ENCODE measurements at regions not wholly inside any gene's neighbourhood (a gene's known extent, or its start where the extent isn't known, plus 50 kb on each side); places are given as distances from the start of the nearest gene placed in this dataset.

DNA sequence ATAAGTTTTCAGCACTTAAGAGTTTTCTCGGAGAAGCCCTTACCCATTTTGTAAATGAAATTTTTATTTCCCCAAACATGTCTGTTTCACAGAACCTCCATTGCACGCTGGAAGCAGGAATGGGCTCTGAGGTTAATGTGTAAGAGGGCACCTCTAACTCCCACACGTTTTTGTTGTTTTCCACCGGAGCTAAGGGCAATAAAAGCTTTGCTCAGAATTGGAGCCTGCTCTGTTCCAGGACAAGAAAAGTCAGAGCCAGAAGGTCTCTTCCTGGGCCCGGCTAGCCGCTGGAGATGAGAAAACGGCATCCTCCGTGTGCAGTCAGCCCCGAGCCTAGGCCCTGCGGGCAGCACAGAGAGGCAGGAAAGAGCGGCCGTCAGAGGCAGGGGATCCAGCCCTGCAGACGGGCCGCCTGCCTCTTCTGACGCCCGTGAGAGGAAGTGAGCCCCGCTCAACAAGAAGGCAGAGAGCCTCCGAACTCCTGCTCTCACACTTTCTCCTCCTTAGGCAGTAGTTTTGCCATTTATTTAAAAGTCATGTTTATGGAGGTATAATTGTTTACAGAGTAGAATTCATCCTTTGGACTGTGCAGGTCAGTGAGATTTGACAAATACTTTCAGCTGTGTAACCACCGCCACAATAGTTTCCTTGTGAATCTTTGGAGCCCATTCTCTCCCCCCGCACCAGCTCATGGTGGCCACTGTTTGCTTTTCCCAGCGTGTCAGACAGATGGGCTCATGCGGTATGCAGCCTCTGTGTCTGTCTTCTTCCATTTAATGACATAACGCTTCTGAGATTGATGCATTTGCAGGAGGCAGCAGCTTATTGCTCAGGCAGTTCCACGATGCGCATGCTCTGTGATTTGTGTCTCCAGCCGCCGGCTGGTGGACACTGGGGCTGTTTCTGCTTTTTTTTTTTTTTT lies 117.3 kb downstream of the GALR1 start:
- Histone ChIP-seq H3K9me3 (ENCODE audit: control insufficient read depth, low read length) (peaks cover 4% of the 10 kb centered on the region), H3K4me3 (ENCODE audit: low read length in 2 of 2) (no peak overlapping the region), H3K27ac (ENCODE audit: low read depth in 1 of 2, low read length in 2 of 2) (no peak overlapping the region), H3K4me1 (ENCODE audit: control insufficient read depth in 1 of 2, insufficient read depth in 2 of 2, low read length in 2 of 2) (no peaks in the 10 kb centered on the region), H3K27me3 (ENCODE audit: control insufficient read depth in 1 of 2, insufficient read depth in 2 of 2, low read length in 1 of 2) (peaks cover 0 to 1% of the 10 kb centered on the region in 2 donors), H3K36me3 (ENCODE audit: control insufficient read depth in 1 of 2, insufficient read depth in 2 of 2, low read length in 1 of 2) (no peaks in the 10 kb centered on the region)
- DNase-seq, result no peak
- 8 to 12% methylated on average over 27 of the region's 27 CpGs for WGBS, 2 donors
- peak; percentile 24 for ATAC-seq (ENCODE audit: low FRiP score)
- intact Hi-C loops (cut with DNase I), result no loop called here

DNA sequence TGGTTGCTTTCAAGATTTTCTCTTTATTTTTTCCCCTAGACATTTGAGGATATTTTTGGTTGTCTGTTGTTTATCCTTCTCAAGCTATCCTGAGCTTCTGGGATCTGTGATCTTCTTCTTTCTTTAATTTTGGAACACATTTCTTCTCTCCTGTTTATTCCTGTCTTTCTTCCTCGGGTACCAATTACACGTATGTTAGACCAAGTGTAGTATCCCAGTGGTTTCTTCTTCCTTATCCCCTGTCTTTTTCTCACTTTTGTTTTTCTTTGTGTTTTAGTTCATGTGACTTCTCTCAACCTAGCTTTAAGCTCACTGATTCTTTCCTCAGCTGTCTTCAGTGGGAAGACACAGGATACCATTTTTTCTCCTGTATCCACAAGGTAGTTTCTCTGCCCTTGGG lies 120.0 kb downstream of the GALR1 start:
- no peak overlapping the region for H3K27ac ChIP-seq (ENCODE audit: low read depth in 1 of 2, low read length in 2 of 2)
- no peak for ATAC-seq (ENCODE audit: low FRiP score)
- H3K4me3 ChIP-seq (ENCODE audit: low read length in 2 of 2), result no peak overlapping the region
- DNase-seq, result no peak
- H3K9me3 ChIP-seq (ENCODE audit: control insufficient read depth, low read length), result peaks cover 3% of the 10 kb centered on the region
- no peaks in the 10 kb centered on the region for H3K4me1 ChIP-seq (ENCODE audit: control insufficient read depth in 1 of 2, insufficient read depth in 2 of 2, low read length in 2 of 2)
- 89 to 93% methylated on average over 2 of the region's 2 CpGs for WGBS, 2 donors
- peaks cover 0 to 1% of the 10 kb centered on the region in 2 donors for H3K27me3 ChIP-seq (ENCODE audit: control insufficient read depth in 1 of 2, insufficient read depth in 2 of 2, low read length in 1 of 2)
- no peaks in the 10 kb centered on the region for H3K36me3 ChIP-seq (ENCODE audit: control insufficient read depth in 1 of 2, insufficient read depth in 2 of 2, low read length in 1 of 2)
- intact Hi-C loops (cut with DNase I), result no loop called here

DNA sequence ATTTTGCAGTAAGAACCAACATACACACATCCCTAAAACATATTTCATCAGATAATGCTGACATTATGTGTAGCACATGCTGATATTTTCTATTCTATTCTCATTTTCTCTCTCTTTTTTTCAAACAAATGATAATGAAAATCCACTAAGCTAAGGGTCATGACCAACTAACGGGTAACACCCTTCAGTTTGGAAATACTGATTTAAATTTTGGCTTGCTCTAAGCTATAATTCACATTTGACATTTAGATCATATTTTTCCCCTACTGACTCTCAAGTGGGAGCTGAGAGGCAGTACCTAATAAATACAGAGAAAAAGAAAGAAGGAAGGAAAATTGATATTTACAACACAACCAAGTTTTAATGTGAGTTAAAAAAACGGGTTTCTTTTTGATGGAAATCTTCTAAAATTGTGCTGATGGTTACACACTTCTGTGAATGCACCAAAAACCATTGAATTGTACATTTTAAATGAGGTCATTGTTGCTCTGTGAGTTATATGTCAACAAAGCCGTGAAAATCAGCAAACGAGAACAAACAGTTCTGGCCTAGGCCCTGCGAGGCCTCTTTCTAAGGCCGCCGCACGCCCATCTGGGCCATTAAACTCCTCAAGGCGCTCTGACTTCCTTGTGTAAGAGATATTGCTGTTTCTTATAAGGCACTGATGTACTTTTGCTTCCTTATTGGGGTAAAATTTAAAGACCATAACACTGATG lies 124.2 kb downstream of the GALR1 start:
- H3K9me3 ChIP-seq (ENCODE audit: control insufficient read depth, low read length), result peaks cover 4% of the 10 kb centered on the region
- no peak for ATAC-seq (ENCODE audit: low FRiP score)
- H3K36me3 ChIP-seq (ENCODE audit: control insufficient read depth in 1 of 2, insufficient read depth in 2 of 2, low read length in 1 of 2), result no peaks in the 10 kb centered on the region
- no peaks in the 10 kb centered on the region for H3K27me3 ChIP-seq (ENCODE audit: control insufficient read depth in 1 of 2, insufficient read depth in 2 of 2, low read length in 1 of 2)
- H3K4me1 ChIP-seq (ENCODE audit: control insufficient read depth in 1 of 2, insufficient read depth in 2 of 2, low read length in 2 of 2), result no peaks in the 10 kb centered on the region
- H3K4me3 ChIP-seq (ENCODE audit: low read length in 2 of 2), result no peak overlapping the region
- no peak for DNase-seq
- WGBS, 2 donors, result 55 to 64% methylated on average over 9 of the region's 9 CpGs
- intact Hi-C loops (cut with DNase I), result no loop called here
- H3K27ac ChIP-seq (ENCODE audit: low read depth in 1 of 2, low read length in 2 of 2), result no peak overlapping the region

DNA sequence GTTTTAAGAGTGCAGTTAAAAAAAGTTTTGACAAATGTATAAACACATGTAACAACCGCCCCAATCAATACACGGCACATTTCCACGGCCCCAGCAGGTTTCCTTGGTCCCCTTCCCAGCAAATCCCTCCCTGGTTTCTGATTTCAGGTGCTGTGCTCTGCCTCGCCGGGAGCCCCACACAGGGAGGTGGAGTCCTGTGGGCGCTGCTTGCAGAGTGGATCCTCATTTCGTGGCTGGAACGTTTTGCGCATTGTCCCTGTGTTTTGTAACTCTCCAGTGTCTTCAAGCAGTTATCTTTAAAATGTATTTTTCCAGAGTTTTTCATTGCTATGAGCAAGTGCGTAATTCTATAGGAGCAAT lies 124.8 kb downstream of the GALR1 start:
- 60 to 65% methylated on average over 10 of the region's 10 CpGs for WGBS, 2 donors
- H3K27ac ChIP-seq (ENCODE audit: low read depth in 1 of 2, low read length in 2 of 2), result no peak overlapping the region

DNA sequence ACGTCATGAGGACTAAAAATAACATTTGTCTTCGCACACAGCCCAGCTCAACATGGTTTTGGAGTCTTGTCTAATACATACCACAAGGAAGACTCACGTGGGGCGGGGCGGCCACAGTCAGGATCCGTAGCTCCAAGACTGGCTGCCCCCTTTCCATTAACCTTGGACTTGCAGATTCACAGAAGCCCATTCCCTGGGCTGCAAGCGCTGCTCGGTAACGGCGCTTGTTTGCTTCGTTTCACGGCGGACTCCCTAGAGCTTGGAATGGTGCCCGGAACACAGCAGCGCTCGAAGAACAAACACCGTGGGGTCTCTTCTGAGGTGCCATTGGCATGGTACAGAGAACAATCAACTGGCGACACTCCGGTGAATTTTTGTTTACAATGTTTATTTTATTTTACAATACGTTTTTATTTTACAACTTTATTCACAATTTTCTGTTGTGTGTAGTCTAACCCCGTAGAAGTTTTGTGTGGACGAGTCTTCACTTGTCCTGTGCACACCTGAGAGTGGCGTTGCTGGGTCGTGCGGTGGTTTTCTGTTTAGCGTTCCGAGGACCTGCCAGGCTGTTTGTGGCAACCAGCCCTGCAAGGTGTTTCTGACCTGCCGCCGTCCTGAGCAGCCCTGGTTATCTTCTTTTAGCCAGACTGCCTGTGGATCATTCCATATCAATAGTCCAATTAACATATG lies 126.5 kb downstream of the GALR1 start:
- H3K9me3 ChIP-seq (ENCODE audit: control insufficient read depth, low read length), result peaks cover 1% of the 10 kb centered on the region
- H3K36me3 ChIP-seq (ENCODE audit: control insufficient read depth in 1 of 2, insufficient read depth in 2 of 2, low read length in 1 of 2), result no peaks in the 10 kb centered on the region
- no peaks in the 10 kb centered on the region for H3K4me1 ChIP-seq (ENCODE audit: control insufficient read depth in 1 of 2, insufficient read depth in 2 of 2, low read length in 2 of 2)
- no peak for DNase-seq
- intact Hi-C loops (cut with DNase I), result no loop called here
- H3K4me3 ChIP-seq (ENCODE audit: low read length in 2 of 2), result no peak overlapping the region
- no peak overlapping the region for H3K27ac ChIP-seq (ENCODE audit: low read depth in 1 of 2, low read length in 2 of 2)
- WGBS, 2 donors, result 86% methylated on average over 29 of the region's 29 CpGs
- no peak for ATAC-seq (ENCODE audit: low FRiP score)
- no peaks in the 10 kb centered on the region for H3K27me3 ChIP-seq (ENCODE audit: control insufficient read depth in 1 of 2, insufficient read depth in 2 of 2, low read length in 1 of 2)

More for the DNA sequence above, 124.8 kb downstream of the GALR1 start:
- Histone ChIP-seq H3K4me1 (ENCODE audit: control insufficient read depth in 1 of 2, insufficient read depth in 2 of 2, low read length in 2 of 2) (no peaks in the 10 kb centered on the region), H3K27me3 (ENCODE audit: control insufficient read depth in 1 of 2, insufficient read depth in 2 of 2, low read length in 1 of 2) (no peaks in the 10 kb centered on the region), H3K9me3 (ENCODE audit: control insufficient read depth, low read length) (peaks cover 4% of the 10 kb centered on the region), H3K4me3 (ENCODE audit: low read length in 2 of 2) (no peak overlapping the region), H3K36me3 (ENCODE audit: control insufficient read depth in 1 of 2, insufficient read depth in 2 of 2, low read length in 1 of 2) (no peaks in the 10 kb centered on the region)
- intact Hi-C loops (cut with DNase I), result no loop called here
- no peak for DNase-seq
- no peak for ATAC-seq (ENCODE audit: low FRiP score)

DNA sequence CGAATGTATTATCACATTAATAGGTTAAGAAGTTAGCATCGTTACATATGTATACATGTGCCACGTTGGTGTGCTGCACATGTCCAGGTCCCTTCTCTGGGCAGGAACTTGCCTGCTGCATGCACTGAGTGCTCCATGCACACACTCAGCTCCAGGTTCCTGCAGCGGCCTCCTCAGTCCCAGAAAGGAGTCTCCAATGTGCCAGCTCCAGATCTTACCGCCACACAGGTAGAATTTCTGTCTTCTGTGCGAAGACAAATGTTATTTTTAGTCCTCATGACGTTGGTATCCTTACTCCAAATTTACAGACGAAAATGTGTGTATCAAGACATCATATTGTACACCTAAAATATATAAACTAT lies 127.1 kb downstream of the GALR1 start:
- ATAC-seq (ENCODE audit: low FRiP score) (no peak), DNase-seq (no peak)
- WGBS, 2 donors, result 68 to 73% methylated on average over 8 of the region's 8 CpGs
- Histone ChIP-seq H3K4me3 (ENCODE audit: low read length in 2 of 2) (no peak overlapping the region), H3K27ac (ENCODE audit: low read depth in 1 of 2, low read length in 2 of 2) (no peak overlapping the region), H3K4me1 (ENCODE audit: control insufficient read depth in 1 of 2, insufficient read depth in 2 of 2, low read length in 2 of 2) (no peaks in the 10 kb centered on the region), H3K27me3 (ENCODE audit: control insufficient read depth in 1 of 2, insufficient read depth in 2 of 2, low read length in 1 of 2) (no peaks in the 10 kb centered on the region), H3K9me3 (ENCODE audit: control insufficient read depth, low read length) (peaks cover 1% of the 10 kb centered on the region), H3K36me3 (ENCODE audit: control insufficient read depth in 1 of 2, insufficient read depth in 2 of 2, low read length in 1 of 2) (no peaks in the 10 kb centered on the region)
- intact Hi-C loops (cut with DNase I), result no loop called here

DNA sequence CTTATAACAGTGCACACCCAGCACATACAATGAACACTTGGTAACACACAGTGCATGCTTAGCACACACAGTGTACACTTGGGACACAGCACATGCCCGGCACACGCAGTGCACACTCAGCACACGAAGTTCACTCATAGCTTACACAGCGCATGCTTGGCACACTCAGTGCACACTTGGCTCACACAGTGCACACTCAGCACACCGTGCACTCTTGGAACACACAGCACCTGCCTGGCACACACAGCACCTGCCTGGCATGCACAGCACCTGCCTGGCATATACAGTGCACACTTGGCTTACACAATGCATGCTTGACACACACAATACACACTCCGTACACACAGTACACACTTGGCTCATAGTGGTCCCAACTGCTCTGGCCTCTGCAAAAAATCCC lies 128.2 kb downstream of the GALR1 start:
- peak; percentile 40 for ATAC-seq (ENCODE audit: low FRiP score)
- Histone ChIP-seq H3K36me3 (ENCODE audit: control insufficient read depth in 1 of 2, insufficient read depth in 2 of 2, low read length in 1 of 2) (no peaks in the 10 kb centered on the region), H3K4me3 (ENCODE audit: low read length in 2 of 2) (no peak overlapping the region), H3K4me1 (ENCODE audit: control insufficient read depth in 1 of 2, insufficient read depth in 2 of 2, low read length in 2 of 2) (no peaks in the 10 kb centered on the region), H3K27me3 (ENCODE audit: control insufficient read depth in 1 of 2, insufficient read depth in 2 of 2, low read length in 1 of 2) (no peaks in the 10 kb centered on the region), H3K9me3 (ENCODE audit: control insufficient read depth, low read length) (peaks cover 1% of the 10 kb centered on the region), H3K27ac (ENCODE audit: low read depth in 1 of 2, low read length in 2 of 2) (no peak overlapping the region)
- DNase-seq, result no peak
- WGBS, 2 donors, result 89 to 92% methylated on average over 6 of the region's 6 CpGs
- intact Hi-C loops (cut with DNase I), result no loop called here

DNA sequence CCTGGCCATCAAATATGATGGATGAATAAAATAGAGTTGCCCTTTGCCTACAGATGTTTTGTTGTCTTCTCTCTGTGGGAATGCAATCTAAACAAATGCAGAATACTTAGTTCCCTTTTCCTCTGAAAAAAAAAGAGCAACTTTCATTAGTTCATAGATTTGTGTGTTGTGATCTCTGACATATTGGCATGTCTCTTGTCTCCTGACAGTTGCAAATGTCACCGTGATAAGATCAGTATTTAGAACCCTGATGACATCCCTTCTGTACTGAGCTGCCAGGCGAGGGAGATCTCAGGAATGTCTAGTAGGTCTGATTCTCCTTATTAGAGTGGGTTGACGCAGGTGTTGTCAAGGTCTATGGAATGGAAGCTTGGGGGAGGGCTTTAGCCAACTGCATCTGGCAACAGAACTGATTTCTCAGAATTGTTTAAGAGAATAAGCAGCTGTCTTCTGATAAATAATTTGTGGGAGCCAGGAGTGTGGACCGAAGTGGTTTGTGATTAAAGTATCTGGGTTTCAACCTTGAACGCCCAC lies 130.4 kb downstream of the GALR1 start:
- Histone ChIP-seq H3K27me3 (ENCODE audit: control insufficient read depth in 1 of 2, insufficient read depth in 2 of 2, low read length in 1 of 2) (no peaks in the 10 kb centered on the region), H3K4me1 (ENCODE audit: control insufficient read depth in 1 of 2, insufficient read depth in 2 of 2, low read length in 2 of 2) (no peaks in the 10 kb centered on the region), H3K27ac (ENCODE audit: low read depth in 1 of 2, low read length in 2 of 2) (no peak overlapping the region), H3K9me3 (ENCODE audit: control insufficient read depth, low read length) (peaks cover 1% of the 10 kb centered on the region), H3K4me3 (ENCODE audit: low read length in 2 of 2) (no peak overlapping the region), H3K36me3 (ENCODE audit: control insufficient read depth in 1 of 2, insufficient read depth in 2 of 2, low read length in 1 of 2) (no peaks in the 10 kb centered on the region)
- intact Hi-C loops (cut with DNase I), result no loop called here
- 65 to 71% methylated on average over 5 of the region's 5 CpGs for WGBS, 2 donors
- ATAC-seq (ENCODE audit: low FRiP score) (no peak), DNase-seq (no peak)

Measured in aorta (tissue), 5 donors.